Mesendoderm (in vitro differentiated cells): ENCODE measurements at regions not wholly inside any gene's neighbourhood (a gene's known extent, or its start where the extent isn't known, plus 50 kb on each side); places are given as distances from the start of the nearest gene placed in this dataset.
A peak's percentile ranks its signal among the peaks of the same experiment; 100 is the strongest.

Source experiments
- DNase-seq: peaks from one replicate; pipeline ENCODE4 v3.0.0; 2013
- H2AK5ac ChIP-seq: 2 replicates; pipeline ENCODE4 v1.6.1; 2013; ENCODE audit warnings: low read length, inconsistent platforms
- H2BK120ac ChIP-seq: 2 replicates; pipeline ENCODE4 v1.6.1; 2013; ENCODE audit warnings: low read depth, mild to moderate bottlenecking, low read length, moderate library complexity, mixed read lengths
- H2BK15ac ChIP-seq: replicated peaks from 2 replicates; pipeline ENCODE4 v1.6.1; 2013; ENCODE audit warnings: low read depth, mild to moderate bottlenecking, moderate library complexity
- H2BK5ac ChIP-seq: 2 replicates; pipeline ENCODE4 v1.6.1; 2013; ENCODE audit warnings: low read length, inconsistent platforms
- H3K18ac ChIP-seq: 2 replicates; pipeline ENCODE4 v1.6.1; 2013; ENCODE audit warnings: mild to moderate bottlenecking, low read length, mixed read lengths
- H3K23ac ChIP-seq: one replicate; pipeline ENCODE4 v1.6.1; 2013; ENCODE audit warnings: low read length
- H3K27ac ChIP-seq: 2 replicates; pipeline ENCODE4 v1.5.1; 2013; ENCODE audit warnings: low read depth, mild to moderate bottlenecking, inconsistent platforms, low read length, moderate library complexity
- H3K27me3 ChIP-seq: 2 replicates; pipeline ENCODE4 v1.6.1; 2013; ENCODE audit warnings: low read length, control low read depth, mild to moderate bottlenecking, inconsistent platforms; ENCODE audit not compliant: insufficient read depth, poor library complexity
- H3K36me3 ChIP-seq: 2 replicates; pipeline ENCODE4 v1.6.1; 2013; ENCODE audit warnings: low read length, inconsistent platforms; ENCODE audit not compliant: control insufficient read depth, insufficient read depth
- H3K4ac ChIP-seq: one replicate; pipeline ENCODE4 v1.6.1; 2013; ENCODE audit warnings: low read depth, mild to moderate bottlenecking, low read length, moderate library complexity
- H3K4me1 ChIP-seq: 2 replicates; pipeline ENCODE4 v1.6.1; 2013; ENCODE audit warnings: low read depth, low read length, inconsistent platforms; ENCODE audit not compliant: control insufficient read depth
- H3K4me2 ChIP-seq: 2 replicates; pipeline ENCODE4 v1.6.1; 2013; ENCODE audit warnings: low read length
- H3K4me3 ChIP-seq: 2 replicates; pipeline ENCODE4 v1.5.1; 2013; ENCODE audit warnings: mild to moderate bottlenecking, low read length
- H3K56ac ChIP-seq: one replicate; pipeline ENCODE4 v1.6.1; 2013; ENCODE audit warnings: low read length
- H3K79me1 ChIP-seq: 2 replicates; pipeline ENCODE4 v1.6.1; 2013; ENCODE audit warnings: low read length, inconsistent platforms
- H3K79me2 ChIP-seq: 2 replicates; pipeline ENCODE4 v1.6.1; 2013; ENCODE audit warnings: mild to moderate bottlenecking, low read length; ENCODE audit not compliant: control insufficient read depth, insufficient read depth
- H3K9ac ChIP-seq: 2 replicates; pipeline ENCODE4 v1.6.1; 2013; ENCODE audit warnings: low read length, inconsistent platforms
- H4K5ac ChIP-seq: one replicate; pipeline ENCODE4 v1.6.1; 2013; ENCODE audit warnings: low read length
- H4K8ac ChIP-seq: one replicate; pipeline ENCODE4 v1.6.1; 2013; ENCODE audit warnings: low read depth, mild to moderate bottlenecking, control low read depth, low read length, moderate library complexity
- WGBS: extraction: QIAGEN DNeasy Blood & Tissue Kit; methylation state at CpG from one replicate; pipeline ENCODE4 v1.1.7; 2013; ENCODE audit warnings: low lambda C conversion rate, missing lambda C conversion rate; ENCODE audit not compliant: insufficient coverage; ENCODE audit errors: extremely low coverage; 5-methylcytosine and 5-hydroxymethylcytosine counted together

DNA sequence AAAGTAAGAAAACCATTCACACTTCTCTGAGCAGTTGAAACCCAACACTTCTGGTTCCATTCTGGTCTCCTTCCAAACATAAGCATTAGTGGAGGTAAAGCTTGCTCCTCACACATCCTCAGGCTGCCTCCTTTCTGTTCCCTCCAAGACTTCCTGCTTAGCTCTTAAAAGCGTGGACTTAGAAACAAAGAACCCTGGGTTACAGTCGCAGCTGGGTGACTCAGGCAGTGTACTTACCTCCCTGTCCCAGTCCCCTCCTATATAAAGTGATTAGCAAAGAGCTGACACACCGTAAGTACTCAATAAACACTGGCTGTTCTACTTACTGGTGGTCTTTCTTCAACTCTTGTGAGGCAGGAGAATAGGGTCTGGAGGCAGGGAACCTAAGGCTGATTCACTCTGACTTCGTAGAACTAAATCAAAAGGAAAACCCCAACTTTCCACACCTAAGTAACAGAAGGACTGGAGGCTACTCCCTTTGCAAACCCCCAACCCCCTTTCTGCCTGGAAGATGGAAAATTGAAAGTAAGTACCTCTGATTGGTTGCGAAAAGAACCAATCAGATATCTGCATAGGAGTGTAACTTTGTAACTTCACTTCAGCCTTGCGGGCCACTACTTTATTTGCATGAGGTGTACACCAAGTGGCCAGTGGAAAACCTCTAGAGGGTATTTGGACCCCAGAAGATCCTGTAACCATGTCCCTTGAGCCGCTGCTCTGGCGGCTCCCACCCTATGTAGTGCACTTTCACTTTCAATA lies 165.4 kb downstream of the SUCLA2 start:
- H3K27ac ChIP-seq: no peak overlapping the region
- DNase-seq: peak; percentile 16
- H3K4me2 ChIP-seq: no peak overlapping the region
- no peak overlapping the region for H3K9ac ChIP-seq
- no peaks in the 10 kb centered on the region for H3K79me1 ChIP-seq
- H3K4ac ChIP-seq: no peak overlapping the region
- no peak overlapping the region for H4K5ac ChIP-seq
- H3K23ac ChIP-seq: no peak overlapping the region
- no CpG with 5 or more reads among the region's 8 CpGs for WGBS
- no peak overlapping the region for H3K56ac ChIP-seq
- H3K27me3 ChIP-seq: no peaks in the 10 kb centered on the region
- no peak overlapping the region for H2BK120ac ChIP-seq
- H3K4me3 ChIP-seq: no peak overlapping the region
- no peak overlapping the region for H4K8ac ChIP-seq
- no peaks in the 10 kb centered on the region for H3K36me3 ChIP-seq
- H3K18ac ChIP-seq: no peak overlapping the region
- H3K4me1 ChIP-seq: no peaks in the 10 kb centered on the region
- no peaks in the 10 kb centered on the region for H3K79me2 ChIP-seq
- no peak overlapping the region for H2BK15ac ChIP-seq
- no peak overlapping the region for H2BK5ac ChIP-seq
- H2AK5ac ChIP-seq: no peak overlapping the region

- H3K4me3 ChIP-seq: no peak overlapping the region
- no peak for DNase-seq
- no peaks in the 10 kb centered on the region for H3K4me1 ChIP-seq
- no peak overlapping the region for H3K23ac ChIP-seq
- H3K79me2 ChIP-seq: no peaks in the 10 kb centered on the region
- H3K27ac ChIP-seq: no peak overlapping the region
- H3K4me2 ChIP-seq: no peak overlapping the region
- H3K36me3 ChIP-seq: no peaks in the 10 kb centered on the region
- no peak overlapping the region for H2AK5ac ChIP-seq
- WGBS: no CpG with 5 or more reads among the region's 1 CpG
- H4K5ac ChIP-seq: no peak overlapping the region
- no peak overlapping the region for H3K18ac ChIP-seq
- H3K9ac ChIP-seq: no peak overlapping the region
- H2BK120ac ChIP-seq: no peak overlapping the region
- H3K79me1 ChIP-seq: no peaks in the 10 kb centered on the region
- no peak overlapping the region for H2BK15ac ChIP-seq
- H3K56ac ChIP-seq: no peak overlapping the region
- H2BK5ac ChIP-seq: no peak overlapping the region
- no peaks in the 10 kb centered on the region for H3K27me3 ChIP-seq
- H4K8ac ChIP-seq: no peak overlapping the region
- no peak overlapping the region for H3K4ac ChIP-seq
Measured at GRCh38 chr13:47832458-47832972, 168.6 kb downstream of the SUCLA2 start.

DNA sequence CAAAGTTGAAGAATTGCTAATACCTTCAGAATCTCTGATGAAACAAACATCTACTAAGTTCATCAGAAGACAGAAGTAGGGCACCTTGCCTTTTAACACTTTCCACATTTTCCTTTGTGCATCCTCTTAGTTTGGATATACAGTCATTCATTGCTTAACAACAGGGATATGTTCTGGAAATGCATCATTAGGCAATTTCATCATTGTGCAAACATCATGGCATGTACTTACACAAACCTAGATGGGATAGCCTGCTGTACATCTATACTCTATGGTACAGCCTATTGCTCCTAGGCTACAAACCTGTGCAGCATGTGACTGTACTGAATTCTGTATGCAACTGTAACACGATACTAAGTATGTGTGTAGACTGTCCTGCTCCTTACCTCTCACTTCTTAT lies 169.8 kb downstream of the SUCLA2 start:
- Histone ChIP-seq H3K4ac (no peak overlapping the region), H3K27ac (no peak overlapping the region), H3K36me3 (no peaks in the 10 kb centered on the region), H3K79me1 (no peaks in the 10 kb centered on the region), H3K4me3 (no peak overlapping the region), H3K18ac (no peak overlapping the region), H3K56ac (no peak overlapping the region), H2AK5ac (no peak overlapping the region), H3K23ac (no peak overlapping the region), H3K79me2 (no peaks in the 10 kb centered on the region), H4K5ac (no peak overlapping the region), H4K8ac (no peak overlapping the region), H3K4me1 (no peaks in the 10 kb centered on the region), H3K27me3 (no peaks in the 10 kb centered on the region), H3K4me2 (no peak overlapping the region), H2BK120ac (no peak overlapping the region), H2BK15ac (no peak overlapping the region), H2BK5ac (no peak overlapping the region), H3K9ac (no peak overlapping the region)
- no peak for DNase-seq
- no CpG with 5 or more reads among the region's 1 CpG for WGBS

DNA sequence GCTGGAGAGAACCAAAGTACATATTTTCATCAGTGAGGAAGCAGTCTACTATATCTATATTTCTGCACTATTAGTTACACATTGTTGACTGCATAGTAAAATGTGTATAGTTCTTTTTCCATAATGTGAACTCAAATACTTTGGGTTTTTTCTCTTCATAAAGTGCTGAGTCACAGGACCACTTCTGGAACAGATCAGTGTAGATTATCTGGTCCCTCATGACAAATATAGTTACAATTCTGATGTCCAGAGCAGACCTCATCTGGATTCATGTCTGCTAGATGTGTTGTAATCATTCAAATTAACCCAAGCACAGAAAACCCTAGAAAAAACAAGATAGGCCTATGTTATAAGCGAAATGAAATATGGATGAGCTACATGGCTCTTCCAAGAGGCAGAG lies 171.4 kb downstream of the SUCLA2 start:
- WGBS: no CpG with 5 or more reads among the region's 1 CpG
- H3K79me1 ChIP-seq: no peaks in the 10 kb centered on the region
- no peak overlapping the region for H4K8ac ChIP-seq
- no peak overlapping the region for H2BK15ac ChIP-seq
- no peaks in the 10 kb centered on the region for H3K36me3 ChIP-seq
- no peak overlapping the region for H4K5ac ChIP-seq
- H3K27me3 ChIP-seq: no peaks in the 10 kb centered on the region
- H3K27ac ChIP-seq: no peak overlapping the region
- no peaks in the 10 kb centered on the region for H3K4me1 ChIP-seq
- H3K4me3 ChIP-seq: no peak overlapping the region
- H3K4me2 ChIP-seq: no peak overlapping the region
- no peak for DNase-seq
- H3K79me2 ChIP-seq: no peaks in the 10 kb centered on the region
- no peak overlapping the region for H3K9ac ChIP-seq
- no peak overlapping the region for H2BK120ac ChIP-seq
- H3K18ac ChIP-seq: no peak overlapping the region
- no peak overlapping the region for H3K56ac ChIP-seq
- H3K23ac ChIP-seq: no peak overlapping the region
- no peak overlapping the region for H2BK5ac ChIP-seq
- no peak overlapping the region for H3K4ac ChIP-seq
- no peak overlapping the region for H2AK5ac ChIP-seq

GRCh38 chr13:47826471-47826870 lies 174.6 kb downstream of the SUCLA2 start:
- Histone ChIP-seq H3K79me1 (no peaks in the 10 kb centered on the region), H3K18ac (no peak overlapping the region), H3K27ac (no peak overlapping the region)

GRCh38 chr13:47822036-47822435 lies 179.0 kb downstream of the SUCLA2 start:
- Histone ChIP-seq H3K18ac (no peak overlapping the region), H3K79me2 (no peaks in the 10 kb centered on the region), H3K9ac (no peak overlapping the region), H3K79me1 (no peaks in the 10 kb centered on the region), H2AK5ac (no peak overlapping the region), H2BK5ac (no peak overlapping the region), H3K36me3 (no peaks in the 10 kb centered on the region), H4K5ac (no peak overlapping the region), H3K27me3 (no peaks in the 10 kb centered on the region), H2BK120ac (no peak overlapping the region), H3K56ac (no peak overlapping the region), H3K4ac (no peak overlapping the region), H3K27ac (no peak overlapping the region), H2BK15ac (no peak overlapping the region), H4K8ac (no peak overlapping the region), H3K4me2 (no peak overlapping the region), H3K23ac (no peak overlapping the region), H3K4me1 (no peaks in the 10 kb centered on the region), H3K4me3 (no peak overlapping the region)
- DNase-seq: no peak
- WGBS: no CpG with 5 or more reads among the region's 4 CpGs

More at GRCh38 chr13:47826471-47826870, 174.6 kb downstream of the SUCLA2 start:
- H3K4me2 ChIP-seq: no peak overlapping the region
- H3K4me1 ChIP-seq: no peaks in the 10 kb centered on the region
- H4K5ac ChIP-seq: no peak overlapping the region
- no peak overlapping the region for H3K9ac ChIP-seq
- no peaks in the 10 kb centered on the region for H3K27me3 ChIP-seq
- no peak overlapping the region for H3K4me3 ChIP-seq
- H2BK5ac ChIP-seq: no peak overlapping the region
- no CpG with 5 or more reads among the region's 2 CpGs for WGBS
- no peak for DNase-seq
- H2BK15ac ChIP-seq: no peak overlapping the region
- no peaks in the 10 kb centered on the region for H3K79me2 ChIP-seq
- H3K4ac ChIP-seq: no peak overlapping the region
- H3K36me3 ChIP-seq: no peaks in the 10 kb centered on the region
- H3K23ac ChIP-seq: no peak overlapping the region
- H2BK120ac ChIP-seq: no peak overlapping the region
- no peak overlapping the region for H2AK5ac ChIP-seq
- H4K8ac ChIP-seq: no peak overlapping the region
- H3K56ac ChIP-seq: no peak overlapping the region
